HCT116 (cell line): ENCODE measurements at regions not wholly inside any gene's neighbourhood (a gene's known extent, or its start where the extent isn't known, plus 50 kb on each side); places are given as distances from the start of the nearest gene placed in this dataset.
"Not testable (repeated sequence)": the region's sequence is repeated elsewhere in the genome, so short reads cannot be mapped to it uniquely, and the experiment has no call there.

ENCODE experiments used
- ATAC-seq: fragments of 200-7000 bp; cut with Tn5 transposase; 2 replicates; pipeline ENCODE4 v1.9.1; 2020; ENCODE audit warnings: mild to moderate bottlenecking, moderate library complexity
- BruUV-seq: library from RNA; stranded (reverse); fragments of 400-500 nt; replicated peaks from 2 replicates; lab custom pipeline; 2021; lab: Mats Ljungman, UMichigan
- CTCF ChIA-PET: fragments of 300-600 bp; sonication (Branson Sonifier 250); formaldehyde crosslinking; loops from one replicate; lab custom pipeline; 2021; ENCODE audit warnings: antibody characterized with exemption; lab: Charles Lee
- POLR2A ChIA-PET: fragments of 300-600, 350-600 bp; sonication (Branson Sonifier 250); formaldehyde crosslinking; loops from one replicate; lab custom pipeline; 2021; ENCODE audit warnings: antibody characterized with exemption; lab: Charles Lee
- RAD21 ChIA-PET, 2 experiments: fragments of 300-600 bp; sonication (Branson Sonifier 250); formaldehyde crosslinking; loops; one replicate each; lab custom pipeline; 2023; ENCODE audit warnings: low total read pairs in 2 of 2; ENCODE audit not compliant: uncharacterized antibody in 2 of 2, unreplicated experiment in 2 of 2, low non-redundant PET in 1 of 2; lab: Charles Lee
- DNase-seq: peaks from one replicate; pipeline ENCODE4 v3.0.0-alpha.2; 2010; ENCODE audit warnings: low read depth, low spot score
- H2AFZ ChIP-seq: fragments of 200-600 bp; shearing (Covaris generic), sonication (generic); 2 replicates; pipeline ENCODE4 v1.6.1; 2017; ENCODE audit warnings: low read depth, mixed run types, mixed read lengths, antibody characterized with exemption, low read length; ENCODE audit not compliant: poor library complexity, severe bottlenecking
- H3K27ac ChIP-seq: 2 replicates; pipeline ENCODE4 v1.5.1; 2012; ENCODE audit warnings: low read depth, low read length
- H3K27me3 ChIP-seq: fragments of 200-600 bp; sonication (generic); 2 replicates; pipeline ENCODE4 v1.6.1; 2016; ENCODE audit warnings: mixed run types, low read length, mixed read lengths; ENCODE audit not compliant: insufficient read depth
- H3K36me3 ChIP-seq, 2 experiments: fragments of 200-500 bp in 1 of 2; fragments of 200-600 bp in 1 of 2; sonication (Bioruptor generic) in 1 of 2; sonication (generic) in 1 of 2; 2 replicates each; pipeline versions ENCODE4 v1.5.1 to v1.6.1; 2014 to 2016; ENCODE audit warnings: low read length in 2 of 2, inconsistent platforms in 1 of 2, mixed read lengths in 1 of 2, mixed run types in 1 of 2; ENCODE audit not compliant: insufficient read depth in 2 of 2, control insufficient read depth in 1 of 2
- H3K4me1 ChIP-seq, 2 experiments: fragments of 200-600 bp in 1 of 2; sonication (generic) in 1 of 2; 2 replicates each; pipeline versions ENCODE4 v1.5.1 to v1.6.1; 2012 to 2017; ENCODE audit warnings: low read length in 2 of 2, inconsistent platforms in 1 of 2, mild to moderate bottlenecking in 1 of 2, mixed read lengths in 1 of 2, mixed run types in 1 of 2, moderate library complexity in 1 of 2; ENCODE audit not compliant: insufficient read depth in 2 of 2, control insufficient read depth in 1 of 2
- H3K4me2 ChIP-seq: fragments of 200-600 bp; sonication (generic); 2 replicates; pipeline ENCODE4 v1.6.1; 2017; ENCODE audit warnings: mixed run types, low read length, mixed read lengths
- H3K4me3 ChIP-seq, 2 experiments: fragments of 200-600 bp in 1 of 2; sonication (generic) in 1 of 2; replicated peaks in 1 of 2; 2 replicates each; pipeline ENCODE4 v1.5.1; 2011 to 2016; ENCODE audit warnings: low read length in 2 of 2, control low read depth in 1 of 2, low read depth in 1 of 2, mild to moderate bottlenecking in 1 of 2, mixed read lengths in 1 of 2, mixed run types in 1 of 2
- H3K79me2 ChIP-seq: fragments of 200-600 bp; sonication (generic); 2 replicates; pipeline ENCODE4 v1.6.1; 2017; ENCODE audit warnings: mild to moderate bottlenecking, mixed run types, low read length, moderate library complexity, mixed read lengths; ENCODE audit not compliant: insufficient read depth
- H3K9ac ChIP-seq: fragments of 200-600 bp; sonication (generic); 2 replicates; pipeline ENCODE4 v1.6.1; 2016; ENCODE audit warnings: low read length, mixed read lengths
- H3K9me2 ChIP-seq: fragments of 200-600 bp; sonication (generic), shearing (Covaris generic); 2 replicates; pipeline ENCODE4 v1.6.1; 2017; ENCODE audit warnings: mixed run types, mild to moderate bottlenecking, moderate library complexity; ENCODE audit not compliant: insufficient read depth
- H3K9me3 ChIP-seq, 2 experiments: fragments of 200-500 bp in 1 of 2; fragments of 200-600 bp in 1 of 2; sonication (Bioruptor generic) in 1 of 2; sonication (generic) in 1 of 2; 2 replicates each; pipeline ENCODE4 v1.6.1; 2014 to 2017; ENCODE audit warnings: low read length in 2 of 2, mixed read lengths in 2 of 2, inconsistent platforms in 1 of 2, low read depth in 1 of 2, mild to moderate bottlenecking in 1 of 2, mixed run types in 1 of 2, moderate library complexity in 1 of 2; ENCODE audit not compliant: control insufficient read depth in 1 of 2, insufficient read depth in 1 of 2
- H4K20me1 ChIP-seq: fragments of 200-600 bp; sonication (generic), shearing (Covaris generic); 2 replicates; pipeline ENCODE4 v1.6.1; 2017; ENCODE audit warnings: mixed run types, mild to moderate bottlenecking, moderate library complexity; ENCODE audit not compliant: insufficient read depth
- CBX3 ChIP-seq: IDR thresholded peaks from 2 replicates; pipeline ENCODE4 v1.6.1; 2012; ENCODE audit warnings: low read depth
- CTCF ChIP-seq, 3 experiments: fragments of 200-600 bp in 1 of 3; sonication (generic) in 1 of 3; IDR thresholded peaks in 2 of 3; conservative IDR thresholded peaks in 1 of 3; 2 replicates each; pipeline ENCODE4 v1.5.1; 2012 to 2017; ENCODE audit warnings: low read depth in 2 of 3, low read length in 2 of 3, antibody characterized with exemption in 1 of 3, borderline replicate concordance in 1 of 3, control low read depth in 1 of 3, mild to moderate bottlenecking in 1 of 3, mixed read lengths in 1 of 3, mixed run types in 1 of 3, moderate library complexity in 1 of 3; ENCODE audit not compliant: insufficient read depth in 1 of 3
- RAD21 ChIP-seq: IDR thresholded peaks from 2 replicates; pipeline ENCODE4 v1.6.1; 2012; ENCODE audit warnings: low read depth, mild to moderate bottlenecking
- SIN3A ChIP-seq: IDR thresholded peaks from 2 replicates; pipeline ENCODE4 v1.6.1; 2012; ENCODE audit warnings: low read depth
- ZBTB33 ChIP-seq: IDR thresholded peaks from 2 replicates; pipeline ENCODE4 v1.6.1; 2011; ENCODE audit warnings: mild to moderate bottlenecking, low read length, moderate library complexity; ENCODE audit not compliant: insufficient replicate concordance; ENCODE audit errors: extremely low read depth
- intact Hi-C: fragments of 100-400 bp; cut with micrococcal nuclease; formaldehyde crosslinking; loops from 2 replicates; pipeline ENCODE4 v1.10.0; 2022

- H3K27ac ChIP-seq, H4K20me1 ChIP-seq, H3K4me3 ChIP-seq, BruUV-seq, H3K36me3 ChIP-seq, H3K9me3 ChIP-seq, RAD21 ChIA-PET, H3K9me2 ChIP-seq, H3K4me1 ChIP-seq, intact Hi-C loops, H3K27me3 ChIP-seq, H3K9ac ChIP-seq, H3K4me2 ChIP-seq, H3K79me2 ChIP-seq: not testable (repeated sequence)
- DNase-seq: peak; percentile 10
- peak overlapping the region; percentile 13 for H2AFZ ChIP-seq
- 0 out of 6 replicates have a peak, but pooled peaks of 2 of the 3 experiments have one; percentile 12 to 15 for TF ChIP-seq CTCF (IDR thresholded peaks at IDR 0.05 in 2 of 3, conservative IDR thresholded peaks at IDR 0.05 in 1 of 3; ENCODE audit: borderline replicate concordance in 1 of 3, insufficient read depth in 1 of 3, low read depth in 2 of 3, low read length in 2 of 3)
- TF ChIP-seq, all 23 proteins: peak for 1; not testable (repeated sequence) for 22
- POLR2A ChIA-PET, CTCF ChIA-PET: not testable (repeated sequence)
- peak; percentile 46; the same call in 1 of the 2 replicates for ATAC-seq
Measured at GRCh38 chr3:107005352-107005751, 371.9 kb upstream of the CCDC54 start.

- H3K79me2 ChIP-seq: no peaks in the 10 kb centered on the region
- RAD21 ChIA-PET: no interaction called here
- no peaks in the 10 kb centered on the region for H3K9me2 ChIP-seq
- ATAC-seq: no peak
- no peaks in the 10 kb centered on the region for H3K27me3 ChIP-seq
- H3K4me3 ChIP-seq: no peak overlapping the region
- H4K20me1 ChIP-seq: no peaks in the 10 kb centered on the region
- POLR2A ChIA-PET: no interaction called here
- H3K36me3 ChIP-seq: no peaks in the 10 kb centered on the region
- intact Hi-C loops: no loop called here
- H3K9ac ChIP-seq: no peak overlapping the region
- no peak overlapping the region for H2AFZ ChIP-seq
- BruUV-seq: no TSS peak
- H3K4me2 ChIP-seq: no peak overlapping the region
- no peaks in the 10 kb centered on the region for H3K9me3 ChIP-seq
- DNase-seq: no peak
- no peak overlapping the region for H3K27ac ChIP-seq
- H3K4me1 ChIP-seq: no peaks in the 10 kb centered on the region
- CTCF ChIA-PET: no interaction called here
- TF ChIP-seq ZBTB33: no peak
- no peak for TF ChIP-seq SIN3A
- no peak for TF ChIP-seq RAD21
- no peak for TF ChIP-seq CBX3
- no peak for TF ChIP-seq CTCF (IDR thresholded peaks at IDR 0.05 in 2 of 3, conservative IDR thresholded peaks at IDR 0.05 in 1 of 3; ENCODE audit: borderline replicate concordance in 1 of 3, insufficient read depth in 1 of 3, low read depth in 2 of 3, low read length in 2 of 3)
Measured at GRCh38 chr3:107008213-107008612, 369.0 kb upstream of the CCDC54 start.
